GM12891 (cell line): ENCODE measurements at regions not wholly inside any gene's neighbourhood (a gene's known extent, or its start where the extent isn't known, plus 50 kb on each side); places are given as distances from the start of the nearest gene placed in this dataset.
"Not testable (repeated sequence)": the region's sequence is repeated elsewhere in the genome, so short reads cannot be mapped to it uniquely, and the experiment has no call there.

Source experiments
- DNase-seq: peaks from one replicate; pipeline ENCODE4 v3.0.0; 2011; ENCODE audit warnings: low spot score; ENCODE audit not compliant: insufficient read length
- FAIRE-seq: peaks from 2 replicates; lab custom pipeline; 2011; peaks lifted over from hg19 to GRCh38; lab: Jason Lieb, UNC
- PAX5 ChIP-seq: IDR thresholded peaks from 2 replicates; pipeline ENCODE4 v1.6.1; 2011; ENCODE audit warnings: low read length, moderate library complexity, mild to moderate bottlenecking; ENCODE audit not compliant: insufficient read depth, severe bottlenecking
- POLR2A ChIP-seq: IDR thresholded peaks from 2 replicates; pipeline ENCODE4 v1.6.1; 2011; ENCODE audit warnings: low read depth, low read length, control low read depth
- POLR2AphosphoS5 ChIP-seq: IDR thresholded peaks from 2 replicates; pipeline ENCODE4 v1.6.1; 2011; ENCODE audit warnings: low read depth, low read length, control low read depth
- POU2F2 ChIP-seq: IDR thresholded peaks from 2 replicates; pipeline ENCODE4 v1.6.1; 2011; ENCODE audit warnings: low read depth, mild to moderate bottlenecking, control low read depth, low read length, moderate library complexity
- SPI1 ChIP-seq: IDR thresholded peaks from 2 replicates; pipeline ENCODE4 v1.6.1; 2011; ENCODE audit warnings: low read depth, low read length, control low read depth
- TAF1 ChIP-seq: IDR thresholded peaks from 2 replicates; pipeline ENCODE4 v1.6.1; 2011; ENCODE audit warnings: low read depth, low read length, control low read depth

- no peak for TF ChIP-seq SPI1
- TF ChIP-seq PAX5 = no peak
- no peak for TF ChIP-seq POLR2AphosphoS5
- no peak for TF ChIP-seq POU2F2
- TF ChIP-seq TAF1 = no peak
- TF ChIP-seq POLR2A = no peak
- no peak for FAIRE-seq
Observed at GRCh38 chr3:178967177-178967532, 104.5 kb downstream of the ZMAT3 start.

GRCh38 chr3:178966299-178967176 lies 105.1 kb downstream of the ZMAT3 start:
- DNase-seq = no peak
- peak; percentile 66 for FAIRE-seq

More at GRCh38 chr3:178967177-178967532, 104.5 kb downstream of the ZMAT3 start:
- no peak for DNase-seq

GRCh38 chr3:178964551-178964950 lies 107.1 kb downstream of the ZMAT3 start:
- FAIRE-seq = no peak
- TF ChIP-seq POLR2AphosphoS5 (no peak), POU2F2 (no peak), TAF1 (no peak), SPI1 (no peak), POLR2A (no peak), PAX5 (no peak)
- DNase-seq = no peak

More at GRCh38 chr3:178966299-178967176, 105.1 kb downstream of the ZMAT3 start:
- TF ChIP-seq SPI1 (no peak), PAX5 (no peak), POLR2AphosphoS5 (no peak), TAF1 (no peak), POLR2A (no peak), POU2F2 (no peak)

- TF ChIP-seq POLR2A = no peak
- TF ChIP-seq POLR2AphosphoS5 = no peak
- no peak for TF ChIP-seq POU2F2
- TF ChIP-seq PAX5 = no peak
- TF ChIP-seq TAF1 = no peak
- TF ChIP-seq SPI1 = no peak
- FAIRE-seq (no peak), DNase-seq (no peak)
Observed at GRCh38 chr3:178960918-178961317, 110.7 kb downstream of the ZMAT3 start.

GRCh38 chr3:178960181-178960580 lies 111.4 kb downstream of the ZMAT3 start:
- FAIRE-seq (no peak), DNase-seq (no peak)

GRCh38 chr3:178950676-178951075 lies 120.9 kb downstream of the ZMAT3 start:
- TF ChIP-seq SPI1 = no peak
- no peak for TF ChIP-seq PAX5
- TF ChIP-seq POU2F2 = no peak
- no peak for TF ChIP-seq POLR2A
- TF ChIP-seq POLR2AphosphoS5 = no peak
- TF ChIP-seq TAF1 = no peak
- DNase-seq (no peak), FAIRE-seq (no peak)

More at GRCh38 chr3:178960181-178960580, 111.4 kb downstream of the ZMAT3 start:
- TF ChIP-seq POU2F2 (no peak), PAX5 (no peak), POLR2AphosphoS5 (no peak), SPI1 (no peak), POLR2A (no peak), TAF1 (no peak)

GRCh38 chr3:178949896-178950295 lies 121.7 kb downstream of the ZMAT3 start:
- FAIRE-seq (no peak), DNase-seq (no peak)
- TF ChIP-seq TAF1 (no peak), POLR2AphosphoS5 (no peak), POLR2A (no peak)

- DNase-seq (no peak), FAIRE-seq (no peak)
- no peak for TF ChIP-seq POU2F2
- TF ChIP-seq SPI1 = no peak
- TF ChIP-seq TAF1 = no peak
- no peak for TF ChIP-seq PAX5
- no peak for TF ChIP-seq POLR2A
- TF ChIP-seq POLR2AphosphoS5 = no peak
Observed at GRCh38 chr3:178948546-178948945, 123.1 kb downstream of the ZMAT3 start.

- DNase-seq (no peak), FAIRE-seq (no peak)
- TF ChIP-seq SPI1 (no peak), PAX5 (no peak), TAF1 (no peak), POU2F2 (no peak), POLR2A (no peak), POLR2AphosphoS5 (no peak)
Observed at GRCh38 chr3:178947738-178948137, 123.9 kb downstream of the ZMAT3 start.

GRCh38 chr3:178942261-178942660 lies 129.3 kb downstream of the ZMAT3 start:
- FAIRE-seq, DNase-seq: not testable (repeated sequence)
